Sigmoid colon (tissue), 3 donors: ENCODE measurements at regions not wholly inside any gene's neighbourhood (a gene's known extent, or its start where the extent isn't known, plus 50 kb on each side); places are given as distances from the start of the nearest gene placed in this dataset.

Experiments used
- CTCF ChIP-seq, 4 experiments: fragments of 450-650 bp in 3 of 4; fragments of 200-600 bp in 1 of 4; IDR thresholded peaks; one replicate each; pipeline ENCODE4 v1.5.1; 2016 to 2019; ENCODE audit warnings: antibody characterized with exemption in 4 of 4, mild to moderate bottlenecking in 3 of 4, moderate library complexity in 2 of 4
- POLR2A ChIP-seq, 2 donors: fragments of 450-650 bp; IDR thresholded peaks; one replicate each; pipeline ENCODE4 v1.6.1; 2016; ENCODE audit warnings: antibody characterized with exemption in 2 of 2, mild to moderate bottlenecking in 2 of 2, moderate library complexity in 2 of 2

GRCh38 chr12:24087294-24087693, 137.8 kb upstream of the SOX5 start:
- TF ChIP-seq CTCF (IDR thresholded peaks at IDR 0.05) (no peak), POLR2A (IDR thresholded peaks at IDR 0.05) (no peak)
